AG09319 (cell line): ENCODE measurements at regions not wholly inside any gene's neighbourhood (a gene's known extent, or its start where the extent isn't known, plus 50 kb on each side); places are given as distances from the start of the nearest gene placed in this dataset.

Experiments
- DNase-seq: peaks from one replicate; pipeline ENCODE4 v3.0.0-alpha.2; 2010; ENCODE audit warnings: low read depth; ENCODE audit errors: extremely low read depth
- CTCF ChIP-seq: IDR thresholded peaks from 2 replicates; pipeline ENCODE4 v1.5.1; 2011; ENCODE audit warnings: low read depth, mild to moderate bottlenecking, inconsistent platforms, low read length, moderate library complexity

- DNase-seq, result no peak
These were observed 128.1 kb upstream of the CTTNBP2NL start for GRCh38 chr1:112267929-112268328.

GRCh38 chr1:112268408-112268807, 127.6 kb upstream of the CTTNBP2NL start:
- TF ChIP-seq CTCF, result no peak
- DNase-seq, result no peak

More at GRCh38 chr1:112267929-112268328, 128.1 kb upstream of the CTTNBP2NL start:
- no peak for TF ChIP-seq CTCF

- no peak for TF ChIP-seq CTCF
- no peak for DNase-seq
These were observed 124.7 kb upstream of the CTTNBP2NL start for GRCh38 chr1:112271270-112271669.

- DNase-seq, result no peak
- TF ChIP-seq CTCF, result no peak
These were observed 123.8 kb upstream of the CTTNBP2NL start for GRCh38 chr1:112272101-112272772.

- DNase-seq, result no peak
- TF ChIP-seq CTCF, result no peak
These were observed 111.2 kb upstream of the CTTNBP2NL start for GRCh38 chr1:112284796-112285195.

- no peak for DNase-seq
- no peak for TF ChIP-seq CTCF
These were observed 110.7 kb upstream of the CTTNBP2NL start for GRCh38 chr1:112285316-112285715.

- DNase-seq, result no peak
- no peak for TF ChIP-seq CTCF
These were observed 110.3 kb upstream of the CTTNBP2NL start for GRCh38 chr1:112285746-112286145.
